ENCODE measurements at regions not wholly inside any gene's neighbourhood (a gene's known extent, or its start where the extent isn't known, plus 50 kb on each side); places are given as distances from the start of the nearest gene placed in this dataset.

- TF ChIP-seq CTCF (IDR thresholded peaks at IDR 0.05; ENCODE audit: insufficient read depth, low read depth, low read length), result no peak
- Histone ChIP-seq H3K36me3 (ENCODE audit: control insufficient read depth, insufficient read depth, low read length) (no peaks in the 10 kb centered on the region), H3K4me3 (ENCODE audit: low read depth, low read length) (no peak overlapping the region), H3K27me3 (ENCODE audit: control insufficient read depth, insufficient read depth, low read length) (no peaks in the 10 kb centered on the region)
- DNase-seq (ENCODE audit: low read depth), result no peak
- ChIA-PET CTCF (no interaction called here), POLR2A (no interaction called here)
Observed at GRCh38 chr9:23907343-23907742, 81.3 kb upstream of the ELAVL2 start.

DNA sequence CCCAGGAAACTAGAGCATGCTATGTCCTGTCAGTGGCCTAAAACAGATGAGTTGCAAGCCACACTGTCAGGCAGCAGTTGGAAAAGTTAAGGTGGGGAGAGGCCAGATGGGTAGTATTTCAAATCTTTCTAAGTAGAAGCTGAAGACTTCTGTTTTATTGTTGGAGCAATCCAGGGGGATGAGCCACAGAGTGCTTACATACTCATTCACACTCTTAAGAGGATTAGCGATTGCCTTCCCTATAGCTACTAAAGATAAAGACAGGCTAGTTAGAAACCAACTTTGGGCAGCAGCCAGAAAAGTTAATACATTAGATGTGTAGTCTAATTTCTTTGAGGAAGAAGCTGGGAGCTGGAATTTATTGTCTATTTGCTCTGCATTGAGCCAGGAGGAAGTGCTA, 61.7 kb upstream of the ELAVL2 start:
- H3K27me3 ChIP-seq (ENCODE audit: control insufficient read depth, insufficient read depth, low read length), result no peaks in the 10 kb centered on the region
- no peaks in the 10 kb centered on the region for H3K36me3 ChIP-seq (ENCODE audit: control insufficient read depth, insufficient read depth, low read length)
- POLR2A ChIA-PET, result no interaction called here
- DNase-seq (ENCODE audit: low read depth), result no peak
- TF ChIP-seq CTCF (IDR thresholded peaks at IDR 0.05; ENCODE audit: insufficient read depth, low read depth, low read length), result no peak
- no peak overlapping the region for H3K4me3 ChIP-seq (ENCODE audit: low read depth, low read length)
- CTCF ChIA-PET, result no interaction called here

Measured in BJ (cell line).